Nephron progenitor cell (in vitro differentiated cells): ENCODE measurements at regions not wholly inside any gene's neighbourhood (a gene's known extent, or its start where the extent isn't known, plus 50 kb on each side); places are given as distances from the start of the nearest gene placed in this dataset.

Source experiments
- DNase-seq: peaks from one replicate; pipeline ENCODE4 v3.0.0; 2021
- H3K27ac Mint-ChIP-seq: 2 replicates; pipeline ENCODE4 v1.8.0; 2021; ENCODE audit warnings: mild to moderate bottlenecking, moderate library complexity, mixed read lengths
- H3K27me3 Mint-ChIP-seq: 2 replicates; pipeline ENCODE4 v1.8.0; 2021; ENCODE audit warnings: mild to moderate bottlenecking, low read depth, mixed read lengths; ENCODE audit not compliant: poor library complexity
- H3K36me3 Mint-ChIP-seq: 2 replicates; pipeline ENCODE4 v1.8.0; 2021; ENCODE audit warnings: low read depth, mixed read lengths
- H3K4me1 Mint-ChIP-seq: 2 replicates; pipeline ENCODE4 v1.8.0; 2021; ENCODE audit warnings: mixed read lengths
- H3K4me3 Mint-ChIP-seq: 2 replicates; pipeline ENCODE4 v1.8.0; 2021; ENCODE audit warnings: mild to moderate bottlenecking, moderate library complexity, mixed read lengths
- H3K9me3 Mint-ChIP-seq: 2 replicates; pipeline ENCODE4 v1.8.0; 2021; ENCODE audit warnings: mild to moderate bottlenecking, moderate library complexity, mixed read lengths
- TF ChIP-seq, protein P1 (sequence below): fragments of 200-600 bp; sonication (generic); IDR thresholded peaks from 2 replicates; pipeline ENCODE4 v1.5.0; 2021; ENCODE audit warnings: antibody characterized with exemption

DNA sequence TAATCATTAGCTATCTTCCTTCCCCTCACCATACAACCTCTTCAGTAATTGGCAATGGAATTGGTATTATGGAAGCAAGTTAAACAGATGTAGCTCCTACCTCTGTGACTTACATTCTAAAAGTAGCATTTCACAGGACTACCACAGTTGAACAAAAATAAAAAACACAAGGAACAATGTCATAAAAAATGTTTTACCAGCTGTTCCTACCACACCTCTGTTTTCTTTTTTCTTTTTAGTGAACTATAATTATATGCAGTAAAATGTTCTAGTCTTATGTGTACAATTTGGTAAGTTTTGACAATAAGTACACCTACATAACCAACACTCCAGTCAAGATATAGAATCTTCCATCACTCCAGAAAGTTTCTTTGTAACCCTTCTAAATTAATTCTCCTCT, 54.1 kb upstream of the GEMIN8 start:
- H3K27ac Mint-ChIP-seq, result no peak overlapping the region
- no peak for DNase-seq
- no peak overlapping the region for H3K4me3 Mint-ChIP-seq
- H3K27me3 Mint-ChIP-seq, result peaks cover 4% of the 10 kb centered on the region
- no peaks in the 10 kb centered on the region for H3K36me3 Mint-ChIP-seq
- H3K9me3 Mint-ChIP-seq, result peaks cover 1% of the 10 kb centered on the region
- TF ChIP-seq, protein P1, sequence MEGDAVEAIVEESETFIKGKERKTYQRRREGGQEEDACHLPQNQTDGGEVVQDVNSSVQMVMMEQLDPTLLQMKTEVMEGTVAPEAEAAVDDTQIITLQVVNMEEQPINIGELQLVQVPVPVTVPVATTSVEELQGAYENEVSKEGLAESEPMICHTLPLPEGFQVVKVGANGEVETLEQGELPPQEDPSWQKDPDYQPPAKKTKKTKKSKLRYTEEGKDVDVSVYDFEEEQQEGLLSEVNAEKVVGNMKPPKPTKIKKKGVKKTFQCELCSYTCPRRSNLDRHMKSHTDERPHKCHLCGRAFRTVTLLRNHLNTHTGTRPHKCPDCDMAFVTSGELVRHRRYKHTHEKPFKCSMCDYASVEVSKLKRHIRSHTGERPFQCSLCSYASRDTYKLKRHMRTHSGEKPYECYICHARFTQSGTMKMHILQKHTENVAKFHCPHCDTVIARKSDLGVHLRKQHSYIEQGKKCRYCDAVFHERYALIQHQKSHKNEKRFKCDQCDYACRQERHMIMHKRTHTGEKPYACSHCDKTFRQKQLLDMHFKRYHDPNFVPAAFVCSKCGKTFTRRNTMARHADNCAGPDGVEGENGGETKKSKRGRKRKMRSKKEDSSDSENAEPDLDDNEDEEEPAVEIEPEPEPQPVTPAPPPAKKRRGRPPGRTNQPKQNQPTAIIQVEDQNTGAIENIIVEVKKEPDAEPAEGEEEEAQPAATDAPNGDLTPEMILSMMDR, result no peak
- H3K4me1 Mint-ChIP-seq, result no peaks in the 10 kb centered on the region

DNA sequence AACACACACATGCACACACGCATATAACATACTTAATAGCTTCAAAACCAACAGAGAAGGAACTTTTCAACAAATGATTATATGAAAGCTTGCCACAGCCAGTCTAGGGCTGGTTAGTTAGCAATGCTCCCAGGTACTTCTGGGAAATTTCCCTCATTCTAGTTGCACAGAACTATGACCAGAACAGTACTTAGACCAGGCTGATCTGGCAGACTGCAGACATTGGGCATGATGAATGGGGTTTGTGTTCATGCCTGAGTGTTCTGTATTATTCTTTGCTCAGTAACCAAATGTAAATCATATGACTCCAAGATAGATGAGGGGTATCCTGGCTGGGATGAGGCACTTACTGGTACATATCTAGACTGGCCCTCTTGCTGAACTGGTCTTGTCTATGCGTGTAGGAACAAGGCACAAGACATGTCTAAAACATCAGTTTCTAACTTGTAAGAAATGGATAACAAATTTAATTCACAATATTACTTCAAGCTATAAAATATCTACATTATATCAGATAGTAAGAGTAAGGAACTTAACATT, 50.3 kb upstream of the GEMIN8 start:
- H3K36me3 Mint-ChIP-seq, result no peaks in the 10 kb centered on the region

More for the DNA sequence above, 50.3 kb upstream of the GEMIN8 start:
- H3K4me1 Mint-ChIP-seq, result no peaks in the 10 kb centered on the region
- peaks cover 4% of the 10 kb centered on the region for H3K27me3 Mint-ChIP-seq
- DNase-seq, result no peak
- H3K4me3 Mint-ChIP-seq, result no peak overlapping the region
- TF ChIP-seq, protein P1, result no peak
- H3K9me3 Mint-ChIP-seq, result peaks cover 6% of the 10 kb centered on the region
- no peak overlapping the region for H3K27ac Mint-ChIP-seq
